Chondrocyte (in vitro differentiated cells): ENCODE measurements at regions not wholly inside any gene's neighbourhood (a gene's known extent, or its start where the extent isn't known, plus 50 kb on each side); places are given as distances from the start of the nearest gene placed in this dataset.

Experiments used
- DNase-seq: peaks from one replicate; pipeline ENCODE4 v3.0.0; 2021; ENCODE audit warnings: mixed read lengths, low spot score
- H3K27ac Mint-ChIP-seq: one replicate; pipeline ENCODE4 v1.8.0; 2021; ENCODE audit warnings: mild to moderate bottlenecking, moderate library complexity, mixed read lengths; ENCODE audit not compliant: unreplicated experiment
- H3K27me3 Mint-ChIP-seq: 2 replicates; pipeline ENCODE4 v1.8.0; 2021; ENCODE audit warnings: low read depth, mixed read lengths
- H3K36me3 Mint-ChIP-seq: 2 replicates; pipeline ENCODE4 v1.8.0; 2021; ENCODE audit warnings: low read depth, mixed read lengths
- H3K4me1 Mint-ChIP-seq: 2 replicates; pipeline ENCODE4 v1.8.0; 2021; ENCODE audit warnings: low read depth, mild to moderate bottlenecking, mixed read lengths
- H3K4me3 Mint-ChIP-seq: one replicate; pipeline ENCODE4 v1.8.0; 2021; ENCODE audit warnings: mild to moderate bottlenecking, moderate library complexity, mixed read lengths; ENCODE audit not compliant: unreplicated experiment
- H3K9me3 Mint-ChIP-seq: 2 replicates; pipeline ENCODE4 v1.8.0; 2021; ENCODE audit warnings: low read depth, mixed read lengths
- TF ChIP-seq, protein P1 (sequence below): fragments of 200-600 bp; sonication (generic); IDR thresholded peaks from 2 replicates; pipeline ENCODE4 v1.5.0; 2021; ENCODE audit warnings: antibody characterized with exemption, mild to moderate bottlenecking, moderate library complexity

DNA sequence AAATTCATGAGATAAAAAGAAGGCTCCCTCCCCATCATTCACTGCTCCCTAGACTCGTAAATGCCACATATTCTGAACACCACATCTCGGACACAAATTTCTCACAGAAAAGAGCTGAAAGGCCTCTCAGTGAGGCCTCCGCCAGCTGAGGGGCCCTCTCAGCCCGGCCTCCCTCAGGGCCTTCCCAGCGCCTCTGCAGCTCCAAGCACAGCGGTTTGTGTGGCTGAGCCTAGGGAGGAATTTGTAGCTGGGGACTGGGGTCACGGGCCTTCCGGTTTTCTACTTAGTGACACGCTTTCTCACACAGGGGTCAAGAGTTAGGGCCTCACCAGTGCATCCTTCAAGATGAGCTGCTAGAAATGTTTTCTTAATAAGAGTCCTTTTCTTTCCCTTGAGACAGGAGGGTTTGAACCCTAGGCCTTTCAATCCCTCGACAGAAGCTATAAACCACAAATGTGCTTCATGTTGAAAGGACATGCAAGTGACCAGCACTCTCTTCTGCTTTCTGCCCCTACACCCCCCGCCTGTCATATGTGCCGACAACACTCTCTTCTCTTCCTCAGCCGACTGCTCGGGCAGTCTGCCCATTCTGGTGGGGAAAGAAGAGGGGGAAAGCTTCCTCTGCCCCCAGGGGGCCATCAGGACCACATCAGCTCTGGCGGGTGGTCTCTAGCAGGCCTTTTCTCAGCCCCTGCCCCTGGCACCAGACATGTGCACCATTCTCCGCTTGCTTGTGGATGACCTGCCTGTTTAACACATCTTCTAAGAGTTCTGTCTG lies 104.9 kb downstream of the CHIC2 start:
- TF ChIP-seq, protein P1, sequence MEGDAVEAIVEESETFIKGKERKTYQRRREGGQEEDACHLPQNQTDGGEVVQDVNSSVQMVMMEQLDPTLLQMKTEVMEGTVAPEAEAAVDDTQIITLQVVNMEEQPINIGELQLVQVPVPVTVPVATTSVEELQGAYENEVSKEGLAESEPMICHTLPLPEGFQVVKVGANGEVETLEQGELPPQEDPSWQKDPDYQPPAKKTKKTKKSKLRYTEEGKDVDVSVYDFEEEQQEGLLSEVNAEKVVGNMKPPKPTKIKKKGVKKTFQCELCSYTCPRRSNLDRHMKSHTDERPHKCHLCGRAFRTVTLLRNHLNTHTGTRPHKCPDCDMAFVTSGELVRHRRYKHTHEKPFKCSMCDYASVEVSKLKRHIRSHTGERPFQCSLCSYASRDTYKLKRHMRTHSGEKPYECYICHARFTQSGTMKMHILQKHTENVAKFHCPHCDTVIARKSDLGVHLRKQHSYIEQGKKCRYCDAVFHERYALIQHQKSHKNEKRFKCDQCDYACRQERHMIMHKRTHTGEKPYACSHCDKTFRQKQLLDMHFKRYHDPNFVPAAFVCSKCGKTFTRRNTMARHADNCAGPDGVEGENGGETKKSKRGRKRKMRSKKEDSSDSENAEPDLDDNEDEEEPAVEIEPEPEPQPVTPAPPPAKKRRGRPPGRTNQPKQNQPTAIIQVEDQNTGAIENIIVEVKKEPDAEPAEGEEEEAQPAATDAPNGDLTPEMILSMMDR = no peak
- no peak for DNase-seq
- no peaks in the 10 kb centered on the region for H3K36me3 Mint-ChIP-seq
- H3K4me1 Mint-ChIP-seq = peaks cover 42% of the 10 kb centered on the region
- no peaks in the 10 kb centered on the region for H3K27me3 Mint-ChIP-seq
- peak overlapping the region; percentile 45 for H3K27ac Mint-ChIP-seq
- H3K9me3 Mint-ChIP-seq = no peaks in the 10 kb centered on the region
- no peak overlapping the region for H3K4me3 Mint-ChIP-seq

DNA sequence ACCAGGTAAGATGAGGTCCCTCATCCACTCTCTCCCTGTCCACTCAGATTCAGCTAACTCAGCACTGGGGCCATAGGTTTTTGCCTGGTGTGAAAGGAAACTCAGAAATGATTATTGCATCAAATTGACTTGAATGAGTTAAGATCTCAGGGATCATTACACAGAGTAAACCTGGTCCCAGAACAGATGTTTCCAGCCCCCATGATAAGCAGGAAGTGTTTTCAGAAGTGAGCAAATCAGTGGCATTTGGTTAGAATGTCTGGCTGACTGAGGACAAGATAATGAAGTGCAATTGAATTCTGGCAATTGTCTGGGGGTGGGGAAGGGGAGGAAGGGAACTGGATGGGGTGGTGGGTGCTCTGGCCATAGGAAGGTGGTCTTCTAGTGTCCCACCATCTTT lies 108.0 kb downstream of the CHIC2 start:
- TF ChIP-seq, protein P1 = no peak
- Mint-ChIP-seq H3K4me3 (no peak overlapping the region), H3K27me3 (no peaks in the 10 kb centered on the region), H3K27ac (no peak overlapping the region), H3K4me1 (peaks cover 14% of the 10 kb centered on the region), H3K9me3 (no peaks in the 10 kb centered on the region), H3K36me3 (no peaks in the 10 kb centered on the region)
- DNase-seq = no peak

DNA sequence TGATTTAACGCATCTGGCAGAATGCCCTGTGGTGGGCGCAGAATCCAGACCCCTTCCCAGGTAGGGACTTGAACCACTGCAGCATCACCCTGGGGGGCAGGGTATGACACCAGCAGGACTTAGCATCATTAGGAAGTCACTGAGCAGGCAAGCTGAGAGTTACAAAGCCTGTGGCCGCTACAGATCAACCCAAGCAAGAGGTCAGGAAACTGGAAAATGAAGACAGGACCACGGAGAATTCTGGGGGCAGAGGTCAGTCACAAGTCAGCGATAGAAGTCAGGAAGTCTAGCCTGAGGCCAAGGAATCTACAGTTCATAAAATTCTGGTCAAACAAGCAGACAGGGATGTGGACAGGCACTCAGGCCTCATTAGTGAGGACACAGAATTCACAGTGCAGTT lies 108.4 kb downstream of the CHIC2 start:
- H3K27ac Mint-ChIP-seq = no peak overlapping the region
- no peaks in the 10 kb centered on the region for H3K27me3 Mint-ChIP-seq
- DNase-seq = no peak
- H3K9me3 Mint-ChIP-seq = no peaks in the 10 kb centered on the region
- H3K4me3 Mint-ChIP-seq = no peak overlapping the region
- no peaks in the 10 kb centered on the region for H3K36me3 Mint-ChIP-seq
- peaks cover 10% of the 10 kb centered on the region for H3K4me1 Mint-ChIP-seq
- TF ChIP-seq, protein P1 = no peak

DNA sequence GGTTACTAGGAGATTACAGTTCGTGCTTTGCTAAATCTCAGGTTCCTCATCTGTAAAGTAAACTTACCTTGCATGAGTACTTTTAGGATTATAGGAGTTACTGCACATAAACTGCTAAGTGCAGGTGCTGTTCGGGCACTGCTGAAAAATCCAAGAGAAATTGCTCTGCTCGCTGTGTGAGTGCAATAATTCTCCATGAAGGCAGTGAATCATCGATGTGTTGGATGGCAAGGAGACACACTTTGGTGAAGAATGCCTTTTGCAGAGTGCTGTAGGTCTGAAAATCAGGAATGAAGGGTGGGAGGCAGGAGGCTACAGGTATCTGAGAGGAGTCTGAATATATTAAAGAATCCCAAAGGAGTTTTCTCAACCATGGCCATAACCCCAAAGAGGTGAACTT lies 113.0 kb downstream of the CHIC2 start:
- H3K36me3 Mint-ChIP-seq = peaks cover 3% of the 10 kb centered on the region
- DNase-seq = no peak
- H3K4me1 Mint-ChIP-seq = no peaks in the 10 kb centered on the region
- TF ChIP-seq, protein P1 = no peak
- H3K27me3 Mint-ChIP-seq = peaks cover 3% of the 10 kb centered on the region
- H3K4me3 Mint-ChIP-seq = no peak overlapping the region
- H3K9me3 Mint-ChIP-seq = no peaks in the 10 kb centered on the region
- no peak overlapping the region for H3K27ac Mint-ChIP-seq

DNA sequence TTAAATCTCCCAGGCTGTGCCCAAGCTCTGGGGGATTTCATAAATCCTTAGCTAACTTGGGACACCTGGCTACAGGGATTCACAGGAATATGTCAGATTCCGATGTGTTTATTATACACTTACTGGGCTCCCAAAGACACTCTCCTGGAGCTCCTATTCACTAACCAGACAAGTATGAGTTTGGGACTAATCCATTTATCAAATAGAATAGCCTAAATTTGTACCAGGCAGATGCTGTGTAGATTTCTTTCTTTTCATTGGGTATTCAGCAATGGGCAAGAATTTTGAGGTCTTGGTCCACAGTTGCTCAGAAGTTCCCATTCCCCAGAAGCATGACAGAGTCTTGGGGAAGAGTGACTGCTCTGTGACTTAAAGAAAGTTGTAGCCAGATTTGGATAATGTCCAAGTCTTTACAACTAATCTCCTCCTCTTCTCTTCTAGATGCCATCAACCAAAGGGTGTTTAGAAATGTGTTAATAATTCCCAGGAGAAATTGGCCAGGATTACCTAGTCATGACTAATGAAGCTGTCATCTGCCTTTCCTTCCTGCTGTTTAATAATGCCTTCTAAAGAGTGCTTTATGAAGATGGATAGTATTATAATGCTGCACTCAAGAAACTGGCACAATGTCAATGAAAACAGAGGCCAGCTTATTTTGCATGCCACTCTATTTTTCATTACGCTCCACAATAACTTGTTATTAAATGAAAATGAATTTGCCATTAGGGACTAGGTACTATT lies 120.9 kb downstream of the CHIC2 start:
- Mint-ChIP-seq H3K4me3 (no peak overlapping the region), H3K36me3 (peaks cover 4% of the 10 kb centered on the region), H3K9me3 (peaks cover 4% of the 10 kb centered on the region), H3K27ac (no peak overlapping the region), H3K4me1 (peaks cover 13% of the 10 kb centered on the region), H3K27me3 (peaks cover 3% of the 10 kb centered on the region)
- TF ChIP-seq, protein P1 = no peak
- no peak for DNase-seq
